OCI-LY1 (cell line): ENCODE measurements at regions not wholly inside any gene's neighbourhood (a gene's known extent, or its start where the extent isn't known, plus 50 kb on each side); places are given as distances from the start of the nearest gene placed in this dataset.

ENCODE experiments used
- H2AFZ ChIP-seq: fragments of 200-600 bp; sonication (generic), shearing (Covaris generic); 2 replicates; pipeline ENCODE4 v1.6.0; 2014; ENCODE audit warnings: antibody characterized with exemption, mild to moderate bottlenecking, low read length
- H3F3A ChIP-seq: fragments of 200-600 bp; sonication (generic), shearing (Covaris generic); 2 replicates; pipeline ENCODE4 v1.6.0; 2014; ENCODE audit warnings: mild to moderate bottlenecking, antibody characterized with exemption, low read length, moderate library complexity; ENCODE audit not compliant: insufficient read depth
- H3K27ac ChIP-seq: fragments of 200-600 bp; sonication (generic); 2 replicates; pipeline ENCODE4 v1.5.1; 2014; ENCODE audit warnings: low read length, mixed run types, mild to moderate bottlenecking, low read depth; ENCODE audit not compliant: poor library complexity, severe bottlenecking
- H3K27me3 ChIP-seq: fragments of 200-600 bp; sonication (generic); 2 replicates; pipeline ENCODE4 v1.6.0; 2014; ENCODE audit warnings: antibody characterized with exemption, mild to moderate bottlenecking, low read length, moderate library complexity; ENCODE audit not compliant: insufficient read depth
- H3K36me3 ChIP-seq: fragments of 200-600 bp; sonication (generic); 2 replicates; pipeline ENCODE4 v1.6.1; 2014; ENCODE audit warnings: mild to moderate bottlenecking, antibody characterized with exemption, low read length, moderate library complexity, mixed read lengths; ENCODE audit not compliant: insufficient read depth
- H3K4me1 ChIP-seq: fragments of 200-600 bp; sonication (generic); 2 replicates; pipeline ENCODE4 v1.5.1; 2014; ENCODE audit warnings: mild to moderate bottlenecking, low read length, moderate library complexity; ENCODE audit not compliant: insufficient read depth, severe bottlenecking
- H3K4me2 ChIP-seq: fragments of 200-600 bp; sonication (generic), shearing (Covaris generic); 2 replicates; pipeline ENCODE4 v1.6.1; 2014; ENCODE audit warnings: low read length
- H3K4me3 ChIP-seq: fragments of 200-600 bp; sonication (generic); 2 replicates; pipeline ENCODE4 v1.5.1; 2014; ENCODE audit warnings: low read length, low read depth, mild to moderate bottlenecking, mixed read lengths; ENCODE audit not compliant: poor library complexity, severe bottlenecking
- H3K79me2 ChIP-seq: fragments of 200-600 bp; shearing (Covaris generic); 2 replicates; pipeline ENCODE4 v1.6.1; 2016; ENCODE audit warnings: mixed run types, low read length, mixed read lengths; ENCODE audit not compliant: insufficient read depth
- H3K9ac ChIP-seq: fragments of 200-600 bp; sonication (generic), shearing (Covaris generic); 2 replicates; pipeline ENCODE4 v1.6.1; 2014; ENCODE audit warnings: mild to moderate bottlenecking, low read length, mixed read lengths
- H3K9me2 ChIP-seq: fragments of 200-600 bp; sonication (generic), shearing (Covaris generic); 2 replicates; pipeline ENCODE4 v1.6.1; 2014; ENCODE audit warnings: low read depth, mild to moderate bottlenecking, low read length, mixed read lengths
- H3K9me3 ChIP-seq: fragments of 200-600 bp; shearing (Covaris generic); 2 replicates; pipeline ENCODE4 v1.6.1; 2014; ENCODE audit warnings: low read length, mixed read lengths
- H4K20me1 ChIP-seq: fragments of 200-600 bp; sonication (generic), shearing (Covaris generic); 2 replicates; pipeline ENCODE4 v1.6.0; 2016; ENCODE audit warnings: mild to moderate bottlenecking, low read length; ENCODE audit not compliant: insufficient read depth
- EZH2 ChIP-seq: fragments of 200-600 bp; sonication (generic), shearing (Covaris generic); IDR thresholded peaks from 2 replicates; pipeline ENCODE4 v1.8.0; 2017; ENCODE audit warnings: borderline replicate concordance, mixed run types, mild to moderate bottlenecking, antibody characterized with exemption, low read length, moderate library complexity, mixed read lengths
- TF ChIP-seq, protein P1 (sequence below): fragments of 200-600 bp; sonication (generic), shearing (Covaris generic); IDR thresholded peaks from 2 replicates; pipeline ENCODE4 v1.5.1; 2017; ENCODE audit warnings: mild to moderate bottlenecking, antibody characterized with exemption, low read length, moderate library complexity, mixed read lengths

DNA sequence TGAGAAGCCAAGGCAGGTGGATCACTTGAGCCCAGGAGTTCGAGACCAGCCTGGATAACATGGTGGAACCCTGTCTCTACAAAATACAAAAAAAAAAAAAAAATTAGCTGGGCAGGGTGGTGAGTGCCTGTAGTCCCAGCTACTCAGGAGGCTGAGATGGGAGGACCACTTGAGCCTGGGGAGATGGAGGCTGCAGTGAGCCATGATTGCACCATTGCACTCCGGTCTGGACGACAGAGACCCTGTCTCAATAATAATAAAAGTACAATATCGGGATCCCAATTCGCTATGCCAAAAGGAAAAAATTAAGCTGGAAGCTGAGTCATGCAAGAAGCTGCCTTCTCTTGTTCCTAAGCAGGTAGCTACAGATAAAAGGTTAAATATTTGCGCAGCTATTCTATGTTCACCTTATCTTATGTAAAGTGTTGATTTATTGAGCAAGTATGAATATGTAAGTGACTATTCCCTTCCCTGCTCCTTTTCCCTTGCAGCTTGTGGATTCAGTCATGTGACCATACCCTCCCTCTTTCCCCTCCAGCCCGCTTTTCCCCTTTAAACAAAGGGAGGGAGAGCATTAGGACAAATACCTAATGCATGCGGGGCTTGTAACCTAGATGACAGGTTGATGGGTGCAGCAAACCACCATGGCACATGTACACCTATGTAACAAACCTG, 112.0 kb downstream of the LITAF start:
- no peaks in the 10 kb centered on the region for H3F3A ChIP-seq
- H3K9ac ChIP-seq = no peak overlapping the region
- no peaks in the 10 kb centered on the region for H3K79me2 ChIP-seq
- H4K20me1 ChIP-seq = no peaks in the 10 kb centered on the region
- H3K36me3 ChIP-seq = no peaks in the 10 kb centered on the region; the same call in 1 of the 2 replicates
- H3K4me3 ChIP-seq = no peak overlapping the region
- no peaks in the 10 kb centered on the region for H3K9me2 ChIP-seq
- no peaks in the 10 kb centered on the region for H3K9me3 ChIP-seq
- no peak for TF ChIP-seq EZH2
- TF ChIP-seq, protein P1, sequence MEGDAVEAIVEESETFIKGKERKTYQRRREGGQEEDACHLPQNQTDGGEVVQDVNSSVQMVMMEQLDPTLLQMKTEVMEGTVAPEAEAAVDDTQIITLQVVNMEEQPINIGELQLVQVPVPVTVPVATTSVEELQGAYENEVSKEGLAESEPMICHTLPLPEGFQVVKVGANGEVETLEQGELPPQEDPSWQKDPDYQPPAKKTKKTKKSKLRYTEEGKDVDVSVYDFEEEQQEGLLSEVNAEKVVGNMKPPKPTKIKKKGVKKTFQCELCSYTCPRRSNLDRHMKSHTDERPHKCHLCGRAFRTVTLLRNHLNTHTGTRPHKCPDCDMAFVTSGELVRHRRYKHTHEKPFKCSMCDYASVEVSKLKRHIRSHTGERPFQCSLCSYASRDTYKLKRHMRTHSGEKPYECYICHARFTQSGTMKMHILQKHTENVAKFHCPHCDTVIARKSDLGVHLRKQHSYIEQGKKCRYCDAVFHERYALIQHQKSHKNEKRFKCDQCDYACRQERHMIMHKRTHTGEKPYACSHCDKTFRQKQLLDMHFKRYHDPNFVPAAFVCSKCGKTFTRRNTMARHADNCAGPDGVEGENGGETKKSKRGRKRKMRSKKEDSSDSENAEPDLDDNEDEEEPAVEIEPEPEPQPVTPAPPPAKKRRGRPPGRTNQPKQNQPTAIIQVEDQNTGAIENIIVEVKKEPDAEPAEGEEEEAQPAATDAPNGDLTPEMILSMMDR = no peak
- peaks cover 11% of the 10 kb centered on the region; the same call in 1 of the 2 replicates for H3K27me3 ChIP-seq
- no peak overlapping the region for H3K4me2 ChIP-seq
- peaks cover 10% of the 10 kb centered on the region for H3K4me1 ChIP-seq
- no peak overlapping the region for H2AFZ ChIP-seq
- no peak overlapping the region for H3K27ac ChIP-seq

DNA sequence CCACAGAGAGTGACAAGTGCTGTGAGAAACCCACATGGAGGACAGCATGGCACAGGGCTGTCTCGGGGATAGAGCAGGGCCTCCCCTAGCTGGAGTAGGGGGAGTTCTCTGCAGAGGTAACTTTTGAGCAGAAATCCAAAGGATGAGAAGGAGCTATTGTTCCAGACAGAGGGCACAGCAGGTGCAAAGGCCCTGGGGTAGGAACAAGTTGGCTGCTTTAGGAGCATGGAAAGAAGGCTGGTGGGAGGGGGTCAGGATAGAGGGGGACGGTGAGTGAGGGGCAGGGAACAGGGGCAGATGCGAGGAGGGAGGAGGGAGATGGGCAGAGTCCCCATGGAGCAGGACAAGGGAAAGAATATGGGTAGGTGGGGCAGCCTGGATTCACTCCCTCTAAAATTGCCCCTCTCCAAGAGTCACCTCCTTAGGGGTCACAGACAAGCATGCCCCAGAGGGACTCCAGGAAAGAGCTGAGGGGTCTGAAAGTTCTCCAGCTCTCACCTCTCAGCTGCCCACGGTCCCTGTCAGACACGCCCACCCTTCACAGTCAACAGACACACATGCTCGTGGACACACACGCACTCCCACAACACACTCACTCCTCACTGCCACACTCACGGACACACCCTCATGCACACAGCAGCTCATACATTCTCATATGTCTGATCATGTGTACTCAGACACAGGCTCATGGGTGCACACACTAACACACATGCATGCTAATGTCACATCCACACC, 110.7 kb downstream of the LITAF start:
- Histone ChIP-seq H2AFZ (no peak overlapping the region), H4K20me1 (no peaks in the 10 kb centered on the region), H3K9me2 (no peaks in the 10 kb centered on the region), H3K27ac (no peak overlapping the region), H3K79me2 (no peaks in the 10 kb centered on the region), H3K9ac (no peak overlapping the region), H3K4me2 (no peak overlapping the region), H3F3A (no peaks in the 10 kb centered on the region), H3K4me1 (peaks cover 10% of the 10 kb centered on the region), H3K27me3 (peaks cover 11% of the 10 kb centered on the region; the same call in 1 of the 2 replicates), H3K4me3 (no peak overlapping the region), H3K9me3 (peaks cover 3% of the 10 kb centered on the region; the same call in 1 of the 2 replicates), H3K36me3 (no peaks in the 10 kb centered on the region; the same call in 1 of the 2 replicates)
- TF ChIP-seq, protein P1 = no peak
- TF ChIP-seq EZH2 = no peak

DNA sequence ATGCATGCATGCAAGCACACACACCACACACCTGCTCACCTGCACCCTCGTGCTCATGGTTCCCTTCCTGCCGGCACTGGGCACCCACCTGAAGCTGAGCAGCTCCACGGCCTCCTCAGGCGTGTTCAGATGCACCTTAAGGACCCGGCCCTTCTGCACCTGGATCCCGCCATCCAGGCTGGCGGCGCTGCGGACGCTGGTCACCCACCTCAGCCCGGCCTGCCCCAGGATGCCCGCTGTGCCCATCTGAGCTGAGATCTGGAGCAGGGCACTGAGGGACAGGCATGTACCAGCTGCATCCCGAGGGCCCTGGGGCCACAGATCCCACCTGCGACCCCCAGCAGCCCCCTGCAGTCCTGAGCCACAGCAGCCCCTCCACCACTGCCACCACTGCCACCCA, 110.0 kb downstream of the LITAF start:
- no peaks in the 10 kb centered on the region for H4K20me1 ChIP-seq
- no peak overlapping the region for H3K9ac ChIP-seq
- no peaks in the 10 kb centered on the region for H3F3A ChIP-seq
- no peak overlapping the region for H3K4me3 ChIP-seq
- no peak overlapping the region for H3K4me2 ChIP-seq
- H3K27me3 ChIP-seq = peaks cover 11% of the 10 kb centered on the region; the same call in 1 of the 2 replicates
- no peak overlapping the region for H2AFZ ChIP-seq
- no peak for TF ChIP-seq EZH2
- TF ChIP-seq, protein P1 = no peak
- H3K27ac ChIP-seq = no peak overlapping the region
- no peaks in the 10 kb centered on the region; the same call in 1 of the 2 replicates for H3K36me3 ChIP-seq
- peaks cover 3% of the 10 kb centered on the region; the same call in 1 of the 2 replicates for H3K9me3 ChIP-seq
- H3K4me1 ChIP-seq = peaks cover 10% of the 10 kb centered on the region
- no peaks in the 10 kb centered on the region for H3K9me2 ChIP-seq
- H3K79me2 ChIP-seq = no peaks in the 10 kb centered on the region
